Liver (tissue), 8 donors: ENCODE measurements at regions not wholly inside any gene's neighbourhood (a gene's known extent, or its start where the extent isn't known, plus 50 kb on each side); places are given as distances from the start of the nearest gene placed in this dataset.

ENCODE experiments used
- DNase-seq: peaks from one replicate; pipeline ENCODE4 v3.0.0-alpha.2; 2017; ENCODE audit warnings: low spot score
- H3K27ac ChIP-seq, 2 donors: one replicate each; pipeline ENCODE4 v1.7.0; 2013; ENCODE audit warnings: inconsistent platforms in 2 of 2, low read length in 2 of 2, control low read depth in 1 of 2, low read depth in 1 of 2, mild to moderate bottlenecking in 1 of 2
- H3K27me3 ChIP-seq, 4 donors: one replicate each; pipeline versions ENCODE4 v1.6.1 to v1.7.0; 2013; ENCODE audit warnings: low read length in 3 of 4, inconsistent platforms in 1 of 4, mild to moderate bottlenecking in 1 of 4, moderate library complexity in 1 of 4; ENCODE audit not compliant: control insufficient read depth in 4 of 4, insufficient read depth in 4 of 4
- H3K36me3 ChIP-seq, 4 donors: one replicate each; pipeline versions ENCODE4 v1.6.1 to v1.7.0; 2013; ENCODE audit warnings: low read length in 3 of 4, mild to moderate bottlenecking in 3 of 4, low read depth in 1 of 4, moderate library complexity in 1 of 4; ENCODE audit not compliant: control insufficient read depth in 4 of 4, insufficient read depth in 3 of 4
- H3K4me1 ChIP-seq, 4 donors: one replicate each; pipeline versions ENCODE4 v1.6.1 to v1.7.0; 2013; ENCODE audit warnings: low read length in 3 of 4, mild to moderate bottlenecking in 3 of 4, moderate library complexity in 1 of 4; ENCODE audit not compliant: control insufficient read depth in 4 of 4, insufficient read depth in 4 of 4
- H3K4me3 ChIP-seq, 3 donors: one replicate each; pipeline versions ENCODE4 v1.6.1 to v1.7.0; 2013; ENCODE audit warnings: low read length in 3 of 3, control low read depth in 1 of 3, low read depth in 1 of 3, mild to moderate bottlenecking in 1 of 3
- H3K9ac ChIP-seq, 2 donors: one replicate each; pipeline ENCODE4 v1.7.0; 2013; ENCODE audit warnings: low read length in 2 of 2, mild to moderate bottlenecking in 2 of 2, moderate library complexity in 2 of 2, control low read depth in 1 of 2, low read depth in 1 of 2
- H3K9me3 ChIP-seq, 4 donors: one replicate each; pipeline versions ENCODE4 v1.6.1 to v1.7.0; 2013; ENCODE audit warnings: low read length in 3 of 4; ENCODE audit not compliant: control insufficient read depth in 4 of 4
- FOXA1 ChIP-seq: IDR thresholded peaks from 2 replicates; pipeline ENCODE4 v1.6.1; 2016; ENCODE audit warnings: antibody characterized with exemption
- FOXA2 ChIP-seq: IDR thresholded peaks from 2 replicates; pipeline ENCODE4 v1.6.1; 2016; ENCODE audit warnings: antibody characterized with exemption
- GABPA ChIP-seq, 2 donors: IDR thresholded peaks in 1 of 2; conservative IDR thresholded peaks in 1 of 2; 2 replicates each; pipeline ENCODE4 v1.6.1; 2016; ENCODE audit warnings: antibody characterized with exemption in 2 of 2, mild to moderate bottlenecking in 1 of 2, moderate library complexity in 1 of 2
- HNF4A ChIP-seq, 2 donors: conservative IDR thresholded peaks; 2 replicates each; pipeline ENCODE4 v1.6.1; 2016; ENCODE audit warnings: antibody characterized with exemption in 2 of 2, mild to moderate bottlenecking in 2 of 2
- HNF4G ChIP-seq: IDR thresholded peaks from 2 replicates; pipeline ENCODE4 v1.6.1; 2016; ENCODE audit warnings: antibody characterized with exemption
- JUND ChIP-seq, 2 donors: IDR thresholded peaks; 2 replicates each; pipeline ENCODE4 v1.6.1; 2016; ENCODE audit warnings: antibody characterized with exemption in 2 of 2
- MAX ChIP-seq: IDR thresholded peaks from 2 replicates; pipeline ENCODE4 v1.6.1; 2016; ENCODE audit warnings: antibody characterized with exemption
- NR2F2 ChIP-seq: IDR thresholded peaks from 2 replicates; pipeline ENCODE4 v1.6.1; 2016; ENCODE audit warnings: antibody characterized with exemption
- RAD21 ChIP-seq, 2 donors: IDR thresholded peaks; 2 replicates each; pipeline ENCODE4 v1.6.1; 2016; ENCODE audit warnings: antibody characterized with exemption in 2 of 2, mild to moderate bottlenecking in 2 of 2
- RXRA ChIP-seq, 2 donors: IDR thresholded peaks; 2 replicates each; pipeline ENCODE4 v1.6.1; 2017 to 2018; ENCODE audit warnings: antibody characterized with exemption in 2 of 2, mild to moderate bottlenecking in 1 of 2
- YY1 ChIP-seq: IDR thresholded peaks from 2 replicates; pipeline ENCODE4 v1.6.1; 2016; ENCODE audit warnings: antibody characterized with exemption, mild to moderate bottlenecking
- WGBS: extraction: QIAGEN DNeasy Blood & Tissue Kit; methylation state at CpG from one replicate; pipeline ENCODE4 v1.1.7; 2013; 5-methylcytosine and 5-hydroxymethylcytosine counted together
- TF ChIP-seq, protein P1 (sequence below): IDR thresholded peaks from 2 replicates; pipeline ENCODE4 v1.6.1; 2016; ENCODE audit warnings: antibody characterized with exemption, mild to moderate bottlenecking
- TF ChIP-seq, protein P2 (sequence below): fragments of 150-350 bp; IDR thresholded peaks from 2 replicates; pipeline ENCODE4 v1.5.1; 2017; ENCODE audit warnings: improper control_type of control experiment, low read depth, low read length; ENCODE audit not compliant: missing input control
- TF ChIP-seq, protein P3 (sequence below): IDR thresholded peaks from 2 replicates; pipeline ENCODE4 v1.6.1; 2016; ENCODE audit warnings: antibody characterized with exemption
- donor health status: healthy.
- donor health status: healthy.
- donor health status: healthy.
- donor health status: healthy.
- donor health status: healthy.

DNA sequence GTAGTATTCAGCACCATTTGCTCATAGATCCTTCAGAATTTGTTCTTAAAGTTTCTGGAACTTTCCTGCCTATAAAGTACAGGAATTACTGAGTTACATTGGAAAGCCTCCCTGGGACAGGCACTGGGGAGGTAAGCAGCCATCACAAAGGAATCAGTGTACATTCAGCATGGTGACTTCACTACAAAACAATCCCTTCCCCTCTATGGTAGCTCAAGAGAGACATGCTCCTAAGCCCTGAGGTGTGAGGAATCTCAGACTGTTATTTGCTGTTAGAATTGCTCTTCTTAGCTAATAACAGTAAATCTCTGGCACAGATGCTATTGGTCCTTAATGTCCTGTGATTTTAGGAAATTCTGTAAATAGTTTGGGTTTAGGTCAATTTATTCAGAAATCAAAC, 1898.0 kb upstream of the PCDH7 start (continued):
- TF ChIP-seq, protein P1, sequence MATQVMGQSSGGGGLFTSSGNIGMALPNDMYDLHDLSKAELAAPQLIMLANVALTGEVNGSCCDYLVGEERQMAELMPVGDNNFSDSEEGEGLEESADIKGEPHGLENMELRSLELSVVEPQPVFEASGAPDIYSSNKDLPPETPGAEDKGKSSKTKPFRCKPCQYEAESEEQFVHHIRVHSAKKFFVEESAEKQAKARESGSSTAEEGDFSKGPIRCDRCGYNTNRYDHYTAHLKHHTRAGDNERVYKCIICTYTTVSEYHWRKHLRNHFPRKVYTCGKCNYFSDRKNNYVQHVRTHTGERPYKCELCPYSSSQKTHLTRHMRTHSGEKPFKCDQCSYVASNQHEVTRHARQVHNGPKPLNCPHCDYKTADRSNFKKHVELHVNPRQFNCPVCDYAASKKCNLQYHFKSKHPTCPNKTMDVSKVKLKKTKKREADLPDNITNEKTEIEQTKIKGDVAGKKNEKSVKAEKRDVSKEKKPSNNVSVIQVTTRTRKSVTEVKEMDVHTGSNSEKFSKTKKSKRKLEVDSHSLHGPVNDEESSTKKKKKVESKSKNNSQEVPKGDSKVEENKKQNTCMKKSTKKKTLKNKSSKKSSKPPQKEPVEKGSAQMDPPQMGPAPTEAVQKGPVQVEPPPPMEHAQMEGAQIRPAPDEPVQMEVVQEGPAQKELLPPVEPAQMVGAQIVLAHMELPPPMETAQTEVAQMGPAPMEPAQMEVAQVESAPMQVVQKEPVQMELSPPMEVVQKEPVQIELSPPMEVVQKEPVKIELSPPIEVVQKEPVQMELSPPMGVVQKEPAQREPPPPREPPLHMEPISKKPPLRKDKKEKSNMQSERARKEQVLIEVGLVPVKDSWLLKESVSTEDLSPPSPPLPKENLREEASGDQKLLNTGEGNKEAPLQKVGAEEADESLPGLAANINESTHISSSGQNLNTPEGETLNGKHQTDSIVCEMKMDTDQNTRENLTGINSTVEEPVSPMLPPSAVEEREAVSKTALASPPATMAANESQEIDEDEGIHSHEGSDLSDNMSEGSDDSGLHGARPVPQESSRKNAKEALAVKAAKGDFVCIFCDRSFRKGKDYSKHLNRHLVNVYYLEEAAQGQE = no peak
- TF ChIP-seq, protein P2, sequence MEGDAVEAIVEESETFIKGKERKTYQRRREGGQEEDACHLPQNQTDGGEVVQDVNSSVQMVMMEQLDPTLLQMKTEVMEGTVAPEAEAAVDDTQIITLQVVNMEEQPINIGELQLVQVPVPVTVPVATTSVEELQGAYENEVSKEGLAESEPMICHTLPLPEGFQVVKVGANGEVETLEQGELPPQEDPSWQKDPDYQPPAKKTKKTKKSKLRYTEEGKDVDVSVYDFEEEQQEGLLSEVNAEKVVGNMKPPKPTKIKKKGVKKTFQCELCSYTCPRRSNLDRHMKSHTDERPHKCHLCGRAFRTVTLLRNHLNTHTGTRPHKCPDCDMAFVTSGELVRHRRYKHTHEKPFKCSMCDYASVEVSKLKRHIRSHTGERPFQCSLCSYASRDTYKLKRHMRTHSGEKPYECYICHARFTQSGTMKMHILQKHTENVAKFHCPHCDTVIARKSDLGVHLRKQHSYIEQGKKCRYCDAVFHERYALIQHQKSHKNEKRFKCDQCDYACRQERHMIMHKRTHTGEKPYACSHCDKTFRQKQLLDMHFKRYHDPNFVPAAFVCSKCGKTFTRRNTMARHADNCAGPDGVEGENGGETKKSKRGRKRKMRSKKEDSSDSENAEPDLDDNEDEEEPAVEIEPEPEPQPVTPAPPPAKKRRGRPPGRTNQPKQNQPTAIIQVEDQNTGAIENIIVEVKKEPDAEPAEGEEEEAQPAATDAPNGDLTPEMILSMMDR = no peak
- TF ChIP-seq, protein P3, sequence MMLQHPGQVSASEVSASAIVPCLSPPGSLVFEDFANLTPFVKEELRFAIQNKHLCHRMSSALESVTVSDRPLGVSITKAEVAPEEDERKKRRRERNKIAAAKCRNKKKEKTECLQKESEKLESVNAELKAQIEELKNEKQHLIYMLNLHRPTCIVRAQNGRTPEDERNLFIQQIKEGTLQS = no peak
- no peak for TF ChIP-seq FOXA1
- no peak for TF ChIP-seq HNF4G

- H3K9me3 ChIP-seq = peaks cover 0 to 4% (median 0%) of the 10 kb centered on the region in 4 donors
- DNase-seq = no peak
- no peaks in the 10 kb centered on the region for H3K4me1 ChIP-seq
- TF ChIP-seq RAD21 (IDR thresholded peaks at IDR 0.05) = no peak
- TF ChIP-seq NR2F2 = no peak
- TF ChIP-seq, protein P1 = no peak
- TF ChIP-seq FOXA1 = no peak
- TF ChIP-seq JUND (IDR thresholded peaks at IDR 0.05) = no peak
- no peak for TF ChIP-seq YY1
- TF ChIP-seq, protein P3 = no peak
- TF ChIP-seq MAX = no peak
- no peak for TF ChIP-seq FOXA2
- no peak for TF ChIP-seq GABPA (IDR thresholded peaks at IDR 0.05 in 1 of 2, conservative IDR thresholded peaks at IDR 0.05 in 1 of 2)
- TF ChIP-seq HNF4A (conservative IDR thresholded peaks at IDR 0.05) = no peak
- no peak for TF ChIP-seq RXRA (IDR thresholded peaks at IDR 0.05)
- TF ChIP-seq HNF4G = no peak
- no peaks in the 10 kb centered on the region for H3K36me3 ChIP-seq
- no peak overlapping the region for H3K9ac ChIP-seq
- H3K27ac ChIP-seq = no peak overlapping the region
- H3K4me3 ChIP-seq = no peak overlapping the region
- no peaks in the 10 kb centered on the region for H3K27me3 ChIP-seq
- 91% methylated on average over 24 of the region's 24 CpGs for WGBS
Observed at GRCh38 chr4:28827866-28828265, 1892.3 kb upstream of the PCDH7 start.
